Stimulated activated naive CD8-positive, alpha-beta T cell treated with anti-CD3 and anti-CD28 coated beads, Interleukin-15, amount 100 ng/mL, for 72 hours (primary cell): ENCODE measurements at regions not wholly inside any gene's neighbourhood (a gene's known extent, or its start where the extent isn't known, plus 50 kb on each side); places are given as distances from the start of the nearest gene placed in this dataset.

Source experiments
- ATAC-seq: fragments of 150-1000 bp; cut with Tn5 transposase; 2 replicates; pipeline ENCODE4 v1.10.0; 2021; ENCODE audit warnings: mild to moderate bottlenecking, moderate library complexity
- DNase-seq, 2 donors: peaks; one replicate each; pipeline ENCODE4 v3.0.0; 2021 to 2022
- H3K27ac Mint-ChIP-seq, 2 donors: one replicate each; pipeline ENCODE4 v1.8.0; 2022; ENCODE audit warnings: mild to moderate bottlenecking in 2 of 2, mixed read lengths in 2 of 2, moderate library complexity in 2 of 2
- H3K27me3 Mint-ChIP-seq: one replicate; pipeline ENCODE4 v1.8.0; 2022; ENCODE audit warnings: mixed read lengths
- H3K4me1 Mint-ChIP-seq: one replicate; pipeline ENCODE4 v1.8.0; 2022; ENCODE audit warnings: mild to moderate bottlenecking, mixed read lengths
- H3K4me3 Mint-ChIP-seq, 2 donors: one replicate each; pipeline ENCODE4 v1.8.0; 2022; ENCODE audit warnings: mild to moderate bottlenecking in 2 of 2, mixed read lengths in 2 of 2, moderate library complexity in 1 of 2
- H3K9me3 Mint-ChIP-seq, 2 donors: one replicate each; pipeline ENCODE4 v1.8.0; 2022; ENCODE audit warnings: mixed read lengths in 2 of 2

DNA sequence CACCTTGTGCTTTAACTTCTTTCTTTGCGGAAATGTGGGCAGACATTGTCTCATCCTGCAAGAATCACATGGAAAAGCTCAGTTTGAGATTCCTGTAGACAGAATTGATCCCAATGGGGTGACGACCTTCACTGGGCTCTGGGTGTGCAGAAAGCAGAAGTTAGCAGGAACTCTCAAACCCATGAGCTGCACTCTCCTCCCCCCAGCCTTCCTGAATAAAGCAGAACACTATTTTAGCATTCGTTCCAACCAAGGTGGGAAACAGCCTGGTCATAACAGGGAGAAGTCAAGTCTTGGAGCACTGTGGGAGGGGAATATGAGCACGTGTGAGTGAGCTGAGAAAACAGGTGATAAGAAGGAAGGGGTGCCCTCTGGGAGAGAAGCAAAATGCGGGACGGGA lies 87.4 kb upstream of the FER start:
- H3K9me3 Mint-ChIP-seq, result no peaks in the 10 kb centered on the region
- H3K27me3 Mint-ChIP-seq, result no peaks in the 10 kb centered on the region
- no peak overlapping the region for H3K27ac Mint-ChIP-seq
- no peak overlapping the region for H3K4me3 Mint-ChIP-seq
- no peak for ATAC-seq
- H3K4me1 Mint-ChIP-seq, result no peaks in the 10 kb centered on the region
- no peak for DNase-seq

DNA sequence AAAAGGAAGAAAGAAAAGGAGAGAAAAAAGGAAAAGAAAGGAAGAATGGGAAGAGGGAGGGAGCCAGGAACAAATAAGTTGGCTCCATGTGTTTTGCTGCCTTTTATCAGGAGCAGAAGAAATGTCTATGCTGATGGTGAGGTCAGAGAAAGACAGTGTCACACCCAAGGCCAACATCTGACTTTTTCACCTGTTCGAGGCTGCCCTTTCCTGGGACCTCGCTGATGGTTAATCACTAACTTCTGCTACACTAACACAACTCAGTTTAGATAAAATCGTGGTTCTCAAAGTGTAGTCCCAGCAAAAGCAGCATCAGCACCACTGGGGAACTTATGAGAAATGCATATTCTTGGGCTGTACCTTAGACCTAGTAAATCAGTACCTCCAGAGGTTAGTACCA lies 88.2 kb upstream of the FER start:
- no peak overlapping the region for H3K4me3 Mint-ChIP-seq
- DNase-seq (no peak), ATAC-seq (no peak)
- H3K27me3 Mint-ChIP-seq, result no peaks in the 10 kb centered on the region
- H3K27ac Mint-ChIP-seq, result no peak overlapping the region
- no peaks in the 10 kb centered on the region for H3K9me3 Mint-ChIP-seq
- H3K4me1 Mint-ChIP-seq, result no peaks in the 10 kb centered on the region

DNA sequence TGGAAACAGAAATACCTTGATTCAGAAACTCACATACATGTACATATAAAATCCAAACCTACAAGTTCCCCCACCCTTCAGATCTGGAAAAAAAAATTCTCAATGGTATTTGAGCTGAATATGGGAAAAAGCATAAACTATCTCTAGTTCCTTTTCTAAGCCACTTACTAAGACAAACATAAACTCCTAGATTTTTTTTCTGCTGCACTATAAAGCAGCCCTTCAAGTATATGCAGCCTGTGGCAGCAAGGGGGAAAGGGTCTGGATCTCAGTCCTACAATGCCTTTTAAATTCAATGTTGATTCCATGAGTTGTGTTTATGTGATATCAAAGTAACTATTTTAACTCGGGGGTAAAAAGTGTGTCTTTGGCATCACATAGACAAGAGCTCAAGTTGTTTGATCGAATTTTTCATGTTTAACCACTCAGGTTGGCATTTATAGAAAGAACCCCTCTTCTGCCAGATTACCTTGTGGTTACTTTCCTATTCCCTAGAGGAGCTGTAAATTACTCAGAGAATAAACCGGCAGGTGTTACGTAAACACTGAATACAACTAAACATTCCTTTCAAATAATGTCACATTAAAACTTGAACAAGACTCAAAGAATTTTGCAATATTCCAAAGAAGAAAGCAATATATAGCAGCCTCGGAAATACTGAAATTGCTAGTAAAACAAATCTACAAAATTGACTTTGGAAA lies 91.8 kb upstream of the FER start:
- Mint-ChIP-seq H3K27ac (no peak overlapping the region), H3K4me1 (no peaks in the 10 kb centered on the region), H3K9me3 (no peaks in the 10 kb centered on the region), H3K27me3 (no peaks in the 10 kb centered on the region), H3K4me3 (no peak overlapping the region)
- DNase-seq, result no peak
- no peak for ATAC-seq

DNA sequence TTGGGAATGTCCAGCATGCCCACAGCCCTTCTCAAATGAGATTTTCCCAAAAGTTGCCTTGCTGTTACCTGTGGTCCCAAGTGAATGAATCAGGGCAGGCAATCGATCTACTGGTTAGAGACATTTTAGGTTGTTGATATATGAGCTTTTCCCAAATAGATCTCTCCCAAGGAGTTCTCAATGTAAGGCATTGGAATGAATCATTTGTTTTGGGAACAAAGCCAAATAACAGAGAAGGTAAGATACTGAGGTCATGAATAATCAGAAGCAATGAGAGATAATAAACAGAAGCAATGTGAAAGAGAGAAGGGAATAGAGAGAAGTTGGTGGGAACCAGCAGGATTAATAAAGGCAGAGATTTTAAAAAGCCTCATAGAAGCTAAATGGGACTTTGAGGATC lies 93.6 kb upstream of the FER start:
- ATAC-seq, result no peak
- Mint-ChIP-seq H3K4me1 (no peaks in the 10 kb centered on the region), H3K27me3 (no peaks in the 10 kb centered on the region), H3K9me3 (no peaks in the 10 kb centered on the region), H3K4me3 (no peak overlapping the region), H3K27ac (no peak overlapping the region)
- DNase-seq, result no peak

DNA sequence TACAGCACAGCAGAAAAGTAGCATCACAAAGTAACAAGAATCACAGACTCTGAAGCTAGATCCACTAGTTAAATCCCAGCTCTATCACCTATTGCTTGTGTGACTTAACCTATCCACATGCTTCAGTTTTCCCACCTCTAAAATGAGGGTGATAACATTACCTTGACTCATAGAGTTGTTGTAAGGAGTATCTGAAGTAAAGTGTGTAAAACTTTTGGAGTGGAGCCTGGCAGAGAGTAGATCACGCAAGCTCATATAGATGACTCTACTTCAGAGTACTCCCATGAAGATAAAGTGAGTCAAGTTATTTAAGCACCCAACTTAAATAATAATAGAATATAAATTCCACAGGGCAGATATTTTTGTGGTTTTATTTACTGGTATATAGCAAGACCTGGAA lies 94.5 kb upstream of the FER start:
- ATAC-seq, result no peak
- no peak for DNase-seq
- Mint-ChIP-seq H3K4me1 (no peaks in the 10 kb centered on the region), H3K9me3 (no peaks in the 10 kb centered on the region), H3K4me3 (no peak overlapping the region), H3K27me3 (no peaks in the 10 kb centered on the region), H3K27ac (no peak overlapping the region)

DNA sequence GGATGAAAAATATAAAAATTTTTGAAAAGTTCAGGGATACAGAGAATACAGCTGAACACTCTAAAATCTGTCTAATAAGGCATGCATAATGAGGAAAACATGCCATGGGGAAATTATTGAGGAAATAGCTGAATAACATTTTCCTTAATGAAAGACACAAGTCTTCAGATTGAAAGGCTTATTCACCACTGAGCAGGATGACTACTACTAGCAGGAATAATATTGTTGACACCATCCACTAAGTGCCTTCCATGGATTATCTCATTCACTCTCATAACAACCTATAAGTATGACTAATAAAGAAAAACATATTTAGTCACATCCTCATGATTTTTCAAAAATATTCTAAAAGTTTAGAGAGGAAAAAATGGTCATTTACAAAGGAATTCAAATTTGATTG lies 96.7 kb upstream of the FER start:
- H3K9me3 Mint-ChIP-seq, result peaks cover 8 to 9% of the 10 kb centered on the region in 2 donors
- H3K27me3 Mint-ChIP-seq, result no peaks in the 10 kb centered on the region
- DNase-seq, result no peak
- no peaks in the 10 kb centered on the region for H3K4me1 Mint-ChIP-seq
- no peak overlapping the region for H3K27ac Mint-ChIP-seq
- no peak overlapping the region for H3K4me3 Mint-ChIP-seq
- no peak for ATAC-seq

DNA sequence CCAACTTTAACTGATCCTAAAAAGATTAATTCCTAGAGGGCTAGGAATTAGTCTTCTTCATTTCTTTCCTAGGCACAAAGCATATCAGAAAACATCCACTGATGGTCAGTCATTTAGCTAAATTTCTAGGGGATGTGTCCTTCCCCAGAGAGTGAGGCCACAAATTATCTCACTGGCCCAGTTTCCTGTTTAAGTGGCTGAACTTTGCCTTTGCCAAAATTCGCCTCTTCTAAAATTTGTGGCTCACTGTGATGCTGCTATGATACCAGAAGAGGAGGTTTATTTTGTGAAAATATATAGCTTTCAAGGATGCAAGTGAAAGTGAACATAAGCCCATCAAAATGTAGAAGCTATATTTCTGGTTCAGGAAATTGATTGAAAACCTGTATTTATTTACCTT lies 98.1 kb upstream of the FER start:
- Mint-ChIP-seq H3K27me3 (no peaks in the 10 kb centered on the region), H3K27ac (no peak overlapping the region), H3K4me1 (no peaks in the 10 kb centered on the region), H3K9me3 (peaks cover 8 to 9% of the 10 kb centered on the region in 2 donors), H3K4me3 (no peak overlapping the region)
- DNase-seq, result no peak
- ATAC-seq, result no peak

DNA sequence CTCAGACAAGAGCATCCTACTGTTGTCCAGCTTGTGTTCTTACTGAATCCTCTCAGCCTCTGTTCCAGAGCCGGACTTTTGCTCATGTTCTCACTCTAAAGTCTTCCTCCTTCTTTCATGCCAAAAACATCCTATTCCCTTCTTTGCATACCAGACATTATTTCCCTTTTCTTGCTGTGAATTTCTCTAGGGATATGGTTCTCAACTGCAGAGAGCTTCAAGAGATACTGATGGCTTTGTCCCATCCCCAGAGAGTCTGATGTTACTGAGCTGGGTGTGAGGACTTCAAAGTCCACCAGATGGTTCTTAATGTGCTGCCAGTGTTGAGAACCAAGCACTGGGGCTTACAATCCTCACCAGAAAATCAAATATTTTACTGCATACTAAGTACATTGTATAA lies 98.6 kb upstream of the FER start:
- Mint-ChIP-seq H3K27ac (no peak overlapping the region), H3K27me3 (no peaks in the 10 kb centered on the region), H3K4me1 (no peaks in the 10 kb centered on the region), H3K9me3 (peaks cover 8 to 9% of the 10 kb centered on the region in 2 donors), H3K4me3 (no peak overlapping the region)
- ATAC-seq, result no peak
- DNase-seq, result no peak

DNA sequence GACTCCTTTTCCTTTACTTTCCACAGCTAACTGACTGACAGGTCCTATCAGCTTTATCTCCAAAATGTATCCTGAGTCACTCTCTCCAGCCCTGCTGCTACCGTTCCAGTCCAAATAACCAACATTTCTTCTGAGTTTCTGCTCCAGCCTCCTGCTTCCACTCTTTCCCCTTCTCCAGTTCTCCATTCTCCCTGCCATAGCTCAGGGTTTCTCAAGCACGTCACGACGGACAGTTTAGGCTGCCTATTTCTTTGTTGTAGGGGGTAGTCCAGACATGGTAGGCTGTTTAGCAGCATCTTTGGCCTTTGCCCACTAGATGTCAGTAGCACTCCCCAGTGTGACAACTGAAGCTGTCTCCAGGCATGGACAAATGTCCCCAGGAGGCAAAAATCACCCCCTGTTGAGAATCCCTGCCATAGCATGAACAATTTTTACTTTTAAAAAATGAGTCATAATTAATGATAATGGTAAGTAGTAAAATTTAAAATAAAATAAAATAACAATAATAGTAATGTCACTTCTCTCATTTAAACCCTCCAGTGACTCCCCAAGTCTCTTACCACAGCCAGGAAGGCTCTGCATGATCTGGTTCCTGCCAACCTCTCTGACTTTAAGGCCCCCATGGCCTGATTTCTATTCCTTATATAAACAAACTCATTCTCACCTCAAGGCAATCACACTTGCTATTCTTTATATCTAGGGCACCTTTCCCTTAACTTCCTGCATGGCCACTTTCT lies 105.4 kb upstream of the FER start:
- DNase-seq (peak; percentile 46 to 56), ATAC-seq (peak; percentile 93)
- H3K27me3 Mint-ChIP-seq, result peaks cover 18% of the 10 kb centered on the region
- H3K4me1 Mint-ChIP-seq, result peaks cover 11% of the 10 kb centered on the region
- peak overlapping the region; percentile 8 to 51 for H3K4me3 Mint-ChIP-seq
- peak overlapping the region in 1 of 2 donors; percentile 69 for H3K27ac Mint-ChIP-seq
- H3K9me3 Mint-ChIP-seq, result peaks cover 7 to 9% of the 10 kb centered on the region in 2 donors

DNA sequence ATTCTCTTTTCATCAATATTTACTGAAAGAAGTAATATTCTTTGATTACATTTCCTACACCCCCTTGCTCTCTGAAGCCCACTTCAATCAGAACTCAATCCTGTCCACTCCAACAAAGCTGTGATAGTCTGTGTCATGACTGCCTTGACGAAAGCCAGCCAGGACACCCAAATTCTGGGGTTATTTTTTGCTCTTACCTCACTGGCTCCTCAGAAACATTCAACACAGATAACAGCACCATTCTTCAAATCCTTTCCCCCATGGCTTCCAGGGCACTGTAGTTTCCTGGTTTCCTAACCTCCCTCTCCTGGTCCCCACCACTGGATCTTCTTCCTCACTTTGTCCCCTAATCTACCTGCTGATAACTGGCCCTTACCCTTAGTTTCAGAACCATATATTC lies 106.1 kb upstream of the FER start:
- H3K27me3 Mint-ChIP-seq, result peaks cover 18% of the 10 kb centered on the region
- no peak for DNase-seq
- no peak overlapping the region for H3K4me3 Mint-ChIP-seq
- peaks cover 11% of the 10 kb centered on the region for H3K4me1 Mint-ChIP-seq
- H3K9me3 Mint-ChIP-seq, result peaks cover 0 to 2% of the 10 kb centered on the region in 2 donors
- H3K27ac Mint-ChIP-seq, result no peak overlapping the region
- no peak for ATAC-seq

DNA sequence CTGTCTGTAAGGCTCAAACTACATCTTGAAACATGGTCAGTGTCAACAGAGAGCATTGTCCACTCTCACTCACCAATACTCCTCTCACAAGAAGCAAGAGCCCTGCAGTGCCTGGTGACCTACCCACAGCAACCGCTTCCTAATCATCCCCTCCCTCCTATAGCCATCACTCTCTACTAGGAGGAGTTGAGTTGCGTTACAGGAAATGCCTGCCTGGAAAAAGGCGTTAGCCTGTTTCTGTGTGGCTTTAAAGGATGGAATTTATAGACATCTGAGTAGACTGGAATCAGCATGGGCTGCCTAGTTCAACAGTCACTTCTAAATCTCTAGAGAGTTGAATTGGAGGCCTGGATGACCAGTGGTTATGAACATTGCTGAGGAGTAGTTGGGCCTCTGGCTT lies 108.3 kb upstream of the FER start:
- no peak for DNase-seq
- H3K4me1 Mint-ChIP-seq, result peaks cover 16% of the 10 kb centered on the region
- no peak overlapping the region for H3K4me3 Mint-ChIP-seq
- peaks cover 18% of the 10 kb centered on the region for H3K27me3 Mint-ChIP-seq
- no peak for ATAC-seq
- no peak overlapping the region for H3K27ac Mint-ChIP-seq
- no peaks in the 10 kb centered on the region for H3K9me3 Mint-ChIP-seq

DNA sequence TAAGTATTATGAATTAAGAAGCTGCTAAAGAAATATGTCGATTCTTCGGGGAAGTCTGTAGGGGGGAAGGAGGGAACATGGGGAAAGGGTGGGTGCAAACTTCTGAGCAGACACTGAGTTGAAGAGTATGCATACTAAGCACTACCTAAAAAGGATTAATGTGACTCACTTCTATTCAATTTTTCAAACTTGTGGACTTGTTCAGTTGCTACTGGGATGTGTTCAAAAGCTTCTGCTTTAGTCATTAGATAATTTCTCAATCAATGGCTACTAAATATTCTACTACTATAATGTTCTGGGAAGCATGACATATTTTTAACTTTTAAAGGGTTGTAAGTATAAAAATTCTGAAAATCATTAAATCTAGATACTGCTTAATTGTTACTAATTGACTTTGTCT lies 109.7 kb upstream of the FER start:
- H3K4me3 Mint-ChIP-seq, result no peak overlapping the region
- H3K27me3 Mint-ChIP-seq, result peaks cover 18% of the 10 kb centered on the region
- DNase-seq (no peak), ATAC-seq (no peak)
- no peak overlapping the region for H3K27ac Mint-ChIP-seq
- H3K4me1 Mint-ChIP-seq, result peaks cover 16% of the 10 kb centered on the region
- no peaks in the 10 kb centered on the region for H3K9me3 Mint-ChIP-seq

DNA sequence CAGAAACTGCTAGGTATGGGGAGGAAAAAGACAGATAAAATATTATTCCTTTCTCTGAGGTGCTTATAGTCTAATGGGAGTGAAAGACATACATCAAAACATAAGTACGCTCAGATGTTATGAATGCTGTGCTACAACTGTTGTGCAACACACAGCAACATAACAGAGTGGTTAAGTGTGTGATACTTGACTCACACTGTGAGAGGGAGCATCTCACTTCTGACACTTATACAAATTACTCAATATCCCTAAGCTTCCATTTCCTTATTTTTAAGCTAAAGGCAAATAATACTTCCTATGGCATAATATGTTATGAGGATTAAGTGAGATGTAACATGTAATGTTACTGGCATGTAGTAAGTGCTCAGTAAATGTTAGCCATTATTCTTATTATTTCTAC lies 110.6 kb upstream of the FER start:
- ATAC-seq (no peak), DNase-seq (no peak)
- Mint-ChIP-seq H3K4me3 (no peak overlapping the region), H3K27ac (no peak overlapping the region), H3K4me1 (peaks cover 9% of the 10 kb centered on the region), H3K9me3 (no peaks in the 10 kb centered on the region), H3K27me3 (peaks cover 10% of the 10 kb centered on the region)

DNA sequence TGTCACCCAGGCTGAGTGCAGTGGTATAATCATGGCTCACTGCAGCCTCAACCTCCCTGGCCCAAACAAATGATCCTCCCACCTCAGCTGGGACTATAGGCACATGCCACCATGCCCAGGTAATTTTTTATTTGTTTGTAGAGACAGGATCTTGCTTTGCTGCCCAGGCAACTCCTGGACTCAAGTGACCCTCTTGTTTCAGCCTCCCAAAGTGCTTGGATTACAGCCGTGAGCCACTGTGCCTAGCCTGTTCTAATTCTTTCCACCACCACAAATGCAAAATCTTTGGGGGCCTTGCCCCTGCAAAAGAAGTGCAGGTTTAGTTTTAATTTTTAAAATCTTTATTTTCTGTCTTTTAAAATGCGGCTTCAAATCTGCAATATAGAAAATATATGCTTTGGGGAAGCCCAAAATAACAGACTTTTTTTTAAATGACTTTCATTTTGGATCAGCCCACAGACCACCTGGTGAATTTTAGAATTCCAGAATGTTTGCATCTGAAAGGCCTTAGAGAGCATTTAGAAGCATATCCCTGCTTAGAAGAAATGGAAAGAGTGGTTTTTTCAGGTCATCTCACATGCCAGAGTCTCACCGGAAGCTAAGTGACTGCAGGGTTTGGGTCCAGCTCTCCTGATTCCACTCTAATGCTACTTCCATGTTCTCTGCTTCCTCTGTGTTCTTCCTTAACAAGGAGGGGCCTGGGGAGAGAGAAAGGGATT lies 111.4 kb upstream of the FER start:
- ATAC-seq (no peak), DNase-seq (no peak)
- Mint-ChIP-seq H3K4me3 (no peak overlapping the region), H3K27ac (peak overlapping the region in 1 of 2 donors; percentile 76), H3K4me1 (peaks cover 5% of the 10 kb centered on the region), H3K9me3 (no peaks in the 10 kb centered on the region), H3K27me3 (peaks cover 1% of the 10 kb centered on the region)

DNA sequence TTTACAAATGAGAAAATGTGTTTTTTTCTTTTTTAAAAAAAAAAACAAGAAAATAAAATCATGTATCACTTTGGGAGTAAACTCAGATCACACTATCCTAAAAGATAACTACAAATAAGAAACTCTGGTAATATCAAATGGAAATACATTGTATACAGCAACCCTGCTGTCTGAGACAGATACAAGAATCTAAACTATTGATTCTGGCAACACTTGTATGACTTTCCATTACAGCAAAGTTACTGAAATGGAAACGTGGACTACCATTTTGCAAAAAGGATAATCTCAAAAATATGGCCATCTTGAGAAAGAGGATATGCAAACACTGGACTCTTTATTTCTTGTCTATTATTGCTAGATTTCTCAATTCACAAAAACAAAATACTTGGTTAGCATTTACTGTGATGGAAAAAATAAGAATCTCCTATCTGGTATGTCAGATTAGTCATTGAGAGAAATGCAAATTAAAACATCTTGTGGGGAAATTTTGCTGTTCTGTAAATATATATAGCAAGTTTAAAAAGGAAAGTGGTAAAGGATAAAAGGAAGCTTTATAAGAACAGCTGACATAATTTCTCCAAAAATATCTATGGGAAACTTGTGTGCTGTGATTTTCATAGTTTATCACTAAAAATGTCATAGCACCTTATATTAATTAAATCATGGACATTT lies 112.9 kb upstream of the FER start:
- ATAC-seq (peak; percentile 42), DNase-seq (no peak)
- no peak overlapping the region for H3K27ac Mint-ChIP-seq
- H3K9me3 Mint-ChIP-seq, result no peaks in the 10 kb centered on the region
- H3K4me1 Mint-ChIP-seq, result peaks cover 5% of the 10 kb centered on the region
- no peak overlapping the region for H3K4me3 Mint-ChIP-seq
- H3K27me3 Mint-ChIP-seq, result no peaks in the 10 kb centered on the region
